Karpas-422 (cell line): ENCODE measurements at regions not wholly inside any gene's neighbourhood (a gene's known extent, or its start where the extent isn't known, plus 50 kb on each side); places are given as distances from the start of the nearest gene placed in this dataset.
A peak's percentile ranks its signal among the peaks of the same experiment; 100 is the strongest.

ENCODE experiments used
- DNase-seq: peaks from one replicate; pipeline ENCODE4 v3.0.0-alpha.2; 2015
- H2AFZ ChIP-seq: fragments of 200-600 bp; sonication (generic); 2 replicates; pipeline ENCODE4 v1.6.1; 2014; ENCODE audit warnings: antibody characterized with exemption, low read length, mixed read lengths
- H3K27ac ChIP-seq: fragments of 200-600 bp; sonication (generic); 2 replicates; pipeline ENCODE4 v1.5.1; 2014; ENCODE audit warnings: mild to moderate bottlenecking, low read length, moderate library complexity
- H3K27me3 ChIP-seq: fragments of 200-600 bp; sonication (generic); 2 replicates; pipeline ENCODE4 v1.6.1; 2014; ENCODE audit warnings: low read length, mixed read lengths
- H3K36me3 ChIP-seq: fragments of 200-600 bp; sonication (generic); 2 replicates; pipeline ENCODE4 v1.6.1; 2014; ENCODE audit warnings: low read length, mixed read lengths; ENCODE audit not compliant: insufficient read depth
- H3K4me1 ChIP-seq: fragments of 200-600 bp; sonication (generic); 2 replicates; pipeline ENCODE4 v1.6.1; 2014; ENCODE audit warnings: mild to moderate bottlenecking, low read length, mixed read lengths
- H3K4me2 ChIP-seq: fragments of 200-600 bp; sonication (generic); 2 replicates; pipeline ENCODE4 v1.6.1; 2014; ENCODE audit warnings: low read length, low read depth, mild to moderate bottlenecking; ENCODE audit not compliant: poor library complexity, severe bottlenecking
- H3K4me3 ChIP-seq: fragments of 200-600 bp; sonication (generic); 2 replicates; pipeline ENCODE4 v1.5.1; 2014; ENCODE audit warnings: mild to moderate bottlenecking, antibody characterized with exemption, low read length, mixed read lengths
- H3K79me2 ChIP-seq: fragments of 200-600 bp; sonication (generic); 2 replicates; pipeline ENCODE4 v1.6.1; 2014; ENCODE audit warnings: mild to moderate bottlenecking, low read length, mixed read lengths
- H3K9ac ChIP-seq: fragments of 200-600 bp; sonication (generic); 2 replicates; pipeline ENCODE4 v1.6.0; 2014; ENCODE audit warnings: low read length
- H3K9me2 ChIP-seq: fragments of 200-600 bp; sonication (generic), shearing (Covaris generic); replicated peaks from 2 replicates; pipeline ENCODE4 v1.6.0; 2014; ENCODE audit warnings: mild to moderate bottlenecking, low read length, moderate library complexity; ENCODE audit not compliant: insufficient read depth
- H3K9me3 ChIP-seq: fragments of 300-700, 200-600 bp; sonication (generic); 2 replicates; pipeline ENCODE4 v1.6.1; 2014; ENCODE audit warnings: low read length, mixed read lengths
- H4K20me1 ChIP-seq: fragments of 200-600 bp; sonication (generic); 2 replicates; pipeline ENCODE4 v1.6.1; 2014; ENCODE audit warnings: mild to moderate bottlenecking, antibody characterized with exemption, low read length, low read depth; ENCODE audit not compliant: insufficient read depth

- no peak overlapping the region for H2AFZ ChIP-seq
- H3K4me2 ChIP-seq = no peak overlapping the region
- no peaks in the 10 kb centered on the region for H3K4me1 ChIP-seq
- DNase-seq = no peak
- no peak overlapping the region for H3K9ac ChIP-seq
- H4K20me1 ChIP-seq = no peaks in the 10 kb centered on the region
- H3K4me3 ChIP-seq = no peak overlapping the region
- H3K36me3 ChIP-seq = no peaks in the 10 kb centered on the region
- H3K79me2 ChIP-seq = no peaks in the 10 kb centered on the region
- no peaks in the 10 kb centered on the region for H3K9me2 ChIP-seq
- no peaks in the 10 kb centered on the region for H3K9me3 ChIP-seq
- H3K27me3 ChIP-seq = no peaks in the 10 kb centered on the region
- H3K27ac ChIP-seq = no peak overlapping the region
These were observed 63.1 kb upstream of the SORCS3 start for GRCh38 chr10:104577861-104578521.

- no peak overlapping the region for H3K4me2 ChIP-seq
- H3K4me3 ChIP-seq = no peak overlapping the region
- no peak for DNase-seq
- H3K4me1 ChIP-seq = no peaks in the 10 kb centered on the region
- no peaks in the 10 kb centered on the region for H3K27me3 ChIP-seq
- H4K20me1 ChIP-seq = no peaks in the 10 kb centered on the region
- no peak overlapping the region for H2AFZ ChIP-seq
- no peak overlapping the region for H3K9ac ChIP-seq
- no peaks in the 10 kb centered on the region for H3K79me2 ChIP-seq
- H3K9me2 ChIP-seq = no peaks in the 10 kb centered on the region
- no peak overlapping the region for H3K27ac ChIP-seq
- H3K9me3 ChIP-seq = no peaks in the 10 kb centered on the region
- no peaks in the 10 kb centered on the region for H3K36me3 ChIP-seq
These were observed 62.4 kb upstream of the SORCS3 start for GRCh38 chr10:104578671-104579070.

GRCh38 chr10:104579136-104579535 is 62.0 kb upstream of the SORCS3 start:
- H3K9me2 ChIP-seq = no peaks in the 10 kb centered on the region
- no peaks in the 10 kb centered on the region for H3K36me3 ChIP-seq
- no peak for DNase-seq
- no peak overlapping the region for H3K4me3 ChIP-seq
- H3K27ac ChIP-seq = no peak overlapping the region
- no peaks in the 10 kb centered on the region for H3K4me1 ChIP-seq
- no peaks in the 10 kb centered on the region for H3K27me3 ChIP-seq
- H3K4me2 ChIP-seq = no peak overlapping the region
- H2AFZ ChIP-seq = no peak overlapping the region
- H3K79me2 ChIP-seq = no peaks in the 10 kb centered on the region
- H4K20me1 ChIP-seq = no peaks in the 10 kb centered on the region
- H3K9ac ChIP-seq = no peak overlapping the region
- no peaks in the 10 kb centered on the region for H3K9me3 ChIP-seq

GRCh38 chr10:104580321-104580720 is 60.8 kb upstream of the SORCS3 start:
- H3K4me1 ChIP-seq = no peaks in the 10 kb centered on the region
- no peak overlapping the region for H3K9ac ChIP-seq
- H3K4me3 ChIP-seq = no peak overlapping the region
- no peaks in the 10 kb centered on the region for H3K36me3 ChIP-seq
- H4K20me1 ChIP-seq = no peaks in the 10 kb centered on the region
- no peak overlapping the region for H3K27ac ChIP-seq
- no peaks in the 10 kb centered on the region for H3K79me2 ChIP-seq
- no peaks in the 10 kb centered on the region for H3K27me3 ChIP-seq
- no peak overlapping the region for H2AFZ ChIP-seq
- no peaks in the 10 kb centered on the region for H3K9me2 ChIP-seq
- DNase-seq = no peak
- H3K9me3 ChIP-seq = no peaks in the 10 kb centered on the region
- no peak overlapping the region for H3K4me2 ChIP-seq

- Histone ChIP-seq H3K27ac (no peak overlapping the region), H3K4me1 (no peaks in the 10 kb centered on the region), H3K4me2 (no peak overlapping the region), H3K9ac (no peak overlapping the region), H3K9me2 (no peaks in the 10 kb centered on the region), H3K27me3 (no peaks in the 10 kb centered on the region), H3K4me3 (no peak overlapping the region), H3K79me2 (no peaks in the 10 kb centered on the region), H3K36me3 (no peaks in the 10 kb centered on the region), H3K9me3 (no peaks in the 10 kb centered on the region), H2AFZ (no peak overlapping the region), H4K20me1 (no peaks in the 10 kb centered on the region)
- DNase-seq = peak; percentile 91
These were observed 60.1 kb upstream of the SORCS3 start for GRCh38 chr10:104580774-104581675.

- no peak for DNase-seq
- Histone ChIP-seq H3K4me2 (no peak overlapping the region), H4K20me1 (no peaks in the 10 kb centered on the region), H3K9me2 (no peaks in the 10 kb centered on the region), H3K9ac (no peak overlapping the region), H3K27ac (no peak overlapping the region), H3K4me1 (no peaks in the 10 kb centered on the region), H3K27me3 (no peaks in the 10 kb centered on the region), H3K79me2 (no peaks in the 10 kb centered on the region), H3K4me3 (no peak overlapping the region), H2AFZ (no peak overlapping the region), H3K36me3 (no peaks in the 10 kb centered on the region), H3K9me3 (no peaks in the 10 kb centered on the region)
These were observed 59.0 kb upstream of the SORCS3 start for GRCh38 chr10:104581884-104582601.

GRCh38 chr10:104582602-104582951 is 58.5 kb upstream of the SORCS3 start:
- no peak overlapping the region for H3K9ac ChIP-seq
- H4K20me1 ChIP-seq = no peaks in the 10 kb centered on the region
- H3K4me1 ChIP-seq = no peaks in the 10 kb centered on the region
- no peak overlapping the region for H3K4me3 ChIP-seq
- no peaks in the 10 kb centered on the region for H3K9me3 ChIP-seq
- H3K4me2 ChIP-seq = no peak overlapping the region
- H3K27me3 ChIP-seq = no peaks in the 10 kb centered on the region
- DNase-seq = no peak
- no peak overlapping the region for H3K27ac ChIP-seq
- H2AFZ ChIP-seq = no peak overlapping the region
- H3K79me2 ChIP-seq = no peaks in the 10 kb centered on the region
- no peaks in the 10 kb centered on the region for H3K9me2 ChIP-seq
- no peaks in the 10 kb centered on the region for H3K36me3 ChIP-seq

- no peaks in the 10 kb centered on the region for H4K20me1 ChIP-seq
- no peak overlapping the region for H3K4me3 ChIP-seq
- DNase-seq = no peak
- no peaks in the 10 kb centered on the region for H3K9me3 ChIP-seq
- no peak overlapping the region for H2AFZ ChIP-seq
- H3K27ac ChIP-seq = no peak overlapping the region
- no peaks in the 10 kb centered on the region for H3K4me1 ChIP-seq
- H3K36me3 ChIP-seq = no peaks in the 10 kb centered on the region
- no peak overlapping the region for H3K4me2 ChIP-seq
- H3K79me2 ChIP-seq = no peaks in the 10 kb centered on the region
- no peaks in the 10 kb centered on the region for H3K27me3 ChIP-seq
- H3K9me2 ChIP-seq = no peaks in the 10 kb centered on the region
- H3K9ac ChIP-seq = no peak overlapping the region
These were observed 58.1 kb upstream of the SORCS3 start for GRCh38 chr10:104582966-104583365.
